ENCODE measurements at regions not wholly inside any gene's neighbourhood (a gene's known extent, or its start where the extent isn't known, plus 50 kb on each side); places are given as distances from the start of the nearest gene placed in this dataset.

DNA sequence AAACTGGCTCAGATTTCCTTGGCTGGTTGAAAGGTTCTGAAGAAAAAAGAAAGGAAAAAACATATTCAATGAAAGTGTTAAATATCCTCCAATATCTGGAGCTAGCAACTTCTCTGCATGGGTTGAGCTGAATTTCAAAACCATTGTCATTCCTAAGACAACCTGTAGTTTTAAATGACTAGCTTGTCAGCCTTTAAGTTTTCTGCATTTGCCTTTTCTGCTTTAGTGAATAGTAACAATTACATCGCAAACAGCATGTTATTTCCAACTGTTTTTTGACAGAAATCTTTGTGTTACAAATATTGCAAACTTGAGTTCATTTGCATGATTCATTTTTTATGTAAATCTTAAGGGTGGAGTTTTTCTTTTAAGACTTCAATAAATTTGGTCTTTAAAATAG lies 852.3 kb upstream of the CELF2 start:
- TF ChIP-seq, protein P1, sequence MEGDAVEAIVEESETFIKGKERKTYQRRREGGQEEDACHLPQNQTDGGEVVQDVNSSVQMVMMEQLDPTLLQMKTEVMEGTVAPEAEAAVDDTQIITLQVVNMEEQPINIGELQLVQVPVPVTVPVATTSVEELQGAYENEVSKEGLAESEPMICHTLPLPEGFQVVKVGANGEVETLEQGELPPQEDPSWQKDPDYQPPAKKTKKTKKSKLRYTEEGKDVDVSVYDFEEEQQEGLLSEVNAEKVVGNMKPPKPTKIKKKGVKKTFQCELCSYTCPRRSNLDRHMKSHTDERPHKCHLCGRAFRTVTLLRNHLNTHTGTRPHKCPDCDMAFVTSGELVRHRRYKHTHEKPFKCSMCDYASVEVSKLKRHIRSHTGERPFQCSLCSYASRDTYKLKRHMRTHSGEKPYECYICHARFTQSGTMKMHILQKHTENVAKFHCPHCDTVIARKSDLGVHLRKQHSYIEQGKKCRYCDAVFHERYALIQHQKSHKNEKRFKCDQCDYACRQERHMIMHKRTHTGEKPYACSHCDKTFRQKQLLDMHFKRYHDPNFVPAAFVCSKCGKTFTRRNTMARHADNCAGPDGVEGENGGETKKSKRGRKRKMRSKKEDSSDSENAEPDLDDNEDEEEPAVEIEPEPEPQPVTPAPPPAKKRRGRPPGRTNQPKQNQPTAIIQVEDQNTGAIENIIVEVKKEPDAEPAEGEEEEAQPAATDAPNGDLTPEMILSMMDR (IDR thresholded peaks at IDR 0.05; ENCODE audit: low read depth, low read length, missing input control) = no peak
- no peak for TF ChIP-seq YY1 (IDR thresholded peaks at IDR 0.05)
- TF ChIP-seq, protein P2, sequence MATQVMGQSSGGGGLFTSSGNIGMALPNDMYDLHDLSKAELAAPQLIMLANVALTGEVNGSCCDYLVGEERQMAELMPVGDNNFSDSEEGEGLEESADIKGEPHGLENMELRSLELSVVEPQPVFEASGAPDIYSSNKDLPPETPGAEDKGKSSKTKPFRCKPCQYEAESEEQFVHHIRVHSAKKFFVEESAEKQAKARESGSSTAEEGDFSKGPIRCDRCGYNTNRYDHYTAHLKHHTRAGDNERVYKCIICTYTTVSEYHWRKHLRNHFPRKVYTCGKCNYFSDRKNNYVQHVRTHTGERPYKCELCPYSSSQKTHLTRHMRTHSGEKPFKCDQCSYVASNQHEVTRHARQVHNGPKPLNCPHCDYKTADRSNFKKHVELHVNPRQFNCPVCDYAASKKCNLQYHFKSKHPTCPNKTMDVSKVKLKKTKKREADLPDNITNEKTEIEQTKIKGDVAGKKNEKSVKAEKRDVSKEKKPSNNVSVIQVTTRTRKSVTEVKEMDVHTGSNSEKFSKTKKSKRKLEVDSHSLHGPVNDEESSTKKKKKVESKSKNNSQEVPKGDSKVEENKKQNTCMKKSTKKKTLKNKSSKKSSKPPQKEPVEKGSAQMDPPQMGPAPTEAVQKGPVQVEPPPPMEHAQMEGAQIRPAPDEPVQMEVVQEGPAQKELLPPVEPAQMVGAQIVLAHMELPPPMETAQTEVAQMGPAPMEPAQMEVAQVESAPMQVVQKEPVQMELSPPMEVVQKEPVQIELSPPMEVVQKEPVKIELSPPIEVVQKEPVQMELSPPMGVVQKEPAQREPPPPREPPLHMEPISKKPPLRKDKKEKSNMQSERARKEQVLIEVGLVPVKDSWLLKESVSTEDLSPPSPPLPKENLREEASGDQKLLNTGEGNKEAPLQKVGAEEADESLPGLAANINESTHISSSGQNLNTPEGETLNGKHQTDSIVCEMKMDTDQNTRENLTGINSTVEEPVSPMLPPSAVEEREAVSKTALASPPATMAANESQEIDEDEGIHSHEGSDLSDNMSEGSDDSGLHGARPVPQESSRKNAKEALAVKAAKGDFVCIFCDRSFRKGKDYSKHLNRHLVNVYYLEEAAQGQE (IDR thresholded peaks at IDR 0.05) = no peak
- no peak for TF ChIP-seq TAF1 (conservative IDR thresholded peaks at IDR 0.05)
- no peak for TF ChIP-seq RAD21 (IDR thresholded peaks at IDR 0.05)
- TF ChIP-seq, protein P3, sequence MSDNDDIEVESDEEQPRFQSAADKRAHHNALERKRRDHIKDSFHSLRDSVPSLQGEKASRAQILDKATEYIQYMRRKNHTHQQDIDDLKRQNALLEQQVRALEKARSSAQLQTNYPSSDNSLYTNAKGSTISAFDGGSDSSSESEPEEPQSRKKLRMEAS (IDR thresholded peaks at IDR 0.05) = no peak
- no peak for TF ChIP-seq SP1 (IDR thresholded peaks at IDR 0.05)
